GM12878 (cell line): ENCODE measurements at regions not wholly inside any gene's neighbourhood (a gene's known extent, or its start where the extent isn't known, plus 50 kb on each side); places are given as distances from the start of the nearest gene placed in this dataset.

Experiments used
- CREB1 ChIP-seq: IDR thresholded peaks from 2 replicates; pipeline ENCODE4 v1.6.1; 2012; ENCODE audit warnings: low read depth, mild to moderate bottlenecking, inconsistent platforms
- CTCF ChIP-seq, 3 experiments: IDR thresholded peaks in 2 of 3; conservative IDR thresholded peaks in 1 of 3; 2 replicates each; pipeline ENCODE4 v1.5.1; 2011; ENCODE audit warnings: low read depth in 3 of 3, low read length in 3 of 3, mild to moderate bottlenecking in 3 of 3, control low read depth in 2 of 3, moderate library complexity in 2 of 3, inconsistent platforms in 1 of 3, mixed read lengths in 1 of 3; ENCODE audit not compliant: control insufficient read depth in 2 of 3, insufficient read depth in 1 of 3; ENCODE audit errors: extremely low read depth in 1 of 3
- EZH2 ChIP-seq: IDR thresholded peaks from 2 replicates; pipeline ENCODE4 v1.6.1; 2012; ENCODE audit warnings: low read depth, mild to moderate bottlenecking, control low read depth, inconsistent platforms, low read length, borderline replicate concordance; ENCODE audit not compliant: control insufficient read depth
- GABPA ChIP-seq: IDR thresholded peaks from 2 replicates; pipeline ENCODE4 v1.6.1; 2014; ENCODE audit warnings: antibody characterized with exemption, low read depth, mild to moderate bottlenecking, inconsistent platforms
- MLLT1 ChIP-seq: fragments of 450-650 bp; IDR thresholded peaks from 2 replicates; pipeline ENCODE4 v1.6.1; 2016; ENCODE audit warnings: mild to moderate bottlenecking
- MYC ChIP-seq: IDR thresholded peaks from 2 replicates; pipeline ENCODE4 v1.6.1; 2011; ENCODE audit warnings: mild to moderate bottlenecking, low read length, moderate library complexity, inconsistent platforms; ENCODE audit not compliant: insufficient read depth, insufficient replicate concordance, insufficient read length, severe bottlenecking
- PKNOX1 ChIP-seq: fragments of 450-650 bp; IDR thresholded peaks from 2 replicates; pipeline ENCODE4 v1.6.1; 2016; ENCODE audit warnings: mild to moderate bottlenecking
- POLR2AphosphoS5 ChIP-seq: IDR thresholded peaks from 2 replicates; pipeline ENCODE4 v1.6.1; 2011; ENCODE audit warnings: mild to moderate bottlenecking, low read length, inconsistent platforms
- RELA ChIP-seq: fragments of 450-650 bp; IDR thresholded peaks from 2 replicates; pipeline ENCODE4 v1.8.0; 2014; ENCODE audit warnings: borderline replicate concordance; ENCODE audit not compliant: partially characterized antibody
- SMC3 ChIP-seq: IDR thresholded peaks from 2 replicates; pipeline ENCODE4 v1.6.1; 2011; ENCODE audit warnings: low read length, improper control_type of control experiment, borderline replicate concordance
- TARDBP ChIP-seq: IDR thresholded peaks from 2 replicates; pipeline ENCODE4 v1.6.1; 2016; ENCODE audit warnings: borderline replicate concordance
- ZBTB33 ChIP-seq: fragments of 450-650 bp; IDR thresholded peaks from 2 replicates; pipeline ENCODE4 v1.6.1; 2017; ENCODE audit warnings: mild to moderate bottlenecking

- TF ChIP-seq CTCF (IDR thresholded peaks at IDR 0.05 in 2 of 3, conservative IDR thresholded peaks at IDR 0.05 in 1 of 3; ENCODE audit: control insufficient read depth in 2 of 3, extremely low read depth in 1 of 3, insufficient read depth in 1 of 3, low read depth in 3 of 3, low read length in 3 of 3) (no peak), GABPA (no peak), MYC (no peak), EZH2 (no peak), POLR2AphosphoS5 (no peak), MLLT1 (no peak), SMC3 (no peak), CREB1 (no peak), PKNOX1 (no peak), RELA (no peak), TARDBP (no peak), ZBTB33 (no peak)
Observed at GRCh38 chr11:70763606-70764005, 365.3 kb downstream of the CTTN start.
